ENCODE measurements at regions not wholly inside any gene's neighbourhood (a gene's known extent, or its start where the extent isn't known, plus 50 kb on each side); places are given as distances from the start of the nearest gene placed in this dataset.
"Not testable (repeated sequence)": the region's sequence is repeated elsewhere in the genome, so short reads cannot be mapped to it uniquely, and the experiment has no call there.

GRCh38 chr4:189825466-189825865 is 115.2 kb upstream of the FRG1 start:
- DNase-seq (ENCODE audit: low spot score): no peak

- no peak for DNase-seq (ENCODE audit: low spot score)
Observed at GRCh38 chr4:189826657-189827056, 114.0 kb upstream of the FRG1 start.

- no peak for DNase-seq (ENCODE audit: low spot score)
Observed at GRCh38 chr4:189828081-189828697, 112.5 kb upstream of the FRG1 start.

- no peak for DNase-seq (ENCODE audit: low spot score)
Observed at GRCh38 chr4:189832528-189832927, 108.1 kb upstream of the FRG1 start.

- no peak for DNase-seq (ENCODE audit: low spot score)
Observed at GRCh38 chr4:189834616-189835015, 106.1 kb upstream of the FRG1 start.

GRCh38 chr4:189835505-189835904 is 105.2 kb upstream of the FRG1 start:
- DNase-seq (ENCODE audit: low spot score): no peak

- no peak for DNase-seq (ENCODE audit: low spot score)
Observed at GRCh38 chr4:189837471-189837870, 103.2 kb upstream of the FRG1 start.

GRCh38 chr4:189838821-189839497 is 101.7 kb upstream of the FRG1 start:
- DNase-seq (ENCODE audit: low spot score): no peak

- no peak for DNase-seq (ENCODE audit: low spot score)
Observed at GRCh38 chr4:189840356-189840755, 100.3 kb upstream of the FRG1 start.

GRCh38 chr4:189843413-189844009 is 97.2 kb upstream of the FRG1 start:
- DNase-seq (ENCODE audit: low spot score): no peak

GRCh38 chr4:189845145-189845846 is 95.4 kb upstream of the FRG1 start:
- DNase-seq (ENCODE audit: low spot score): no peak

- not testable (repeated sequence) for DNase-seq (ENCODE audit: low spot score)
Observed at GRCh38 chr4:189846094-189846493, 94.6 kb upstream of the FRG1 start.

- not testable (repeated sequence) for DNase-seq (ENCODE audit: low spot score)
Observed at GRCh38 chr4:189846608-189847007, 94.1 kb upstream of the FRG1 start.

- not testable (repeated sequence) for DNase-seq (ENCODE audit: low spot score)
Observed at GRCh38 chr4:189848672-189849071, 92.0 kb upstream of the FRG1 start.

GRCh38 chr4:189850239-189850856 is 90.3 kb upstream of the FRG1 start:
- DNase-seq (ENCODE audit: low spot score): no peak

GRCh38 chr4:189858435-189858834 is 82.2 kb upstream of the FRG1 start:
- no peak for DNase-seq (ENCODE audit: low spot score)

- DNase-seq (ENCODE audit: low spot score): no peak
Observed at GRCh38 chr4:189861101-189861500, 79.6 kb upstream of the FRG1 start.

GRCh38 chr4:189869236-189869635 is 71.4 kb upstream of the FRG1 start:
- no peak for DNase-seq (ENCODE audit: low spot score)

- no peak for DNase-seq (ENCODE audit: low spot score)
Observed at GRCh38 chr4:189870511-189871234, 70.0 kb upstream of the FRG1 start.

GRCh38 chr4:189874591-189874990 is 66.1 kb upstream of the FRG1 start:
- DNase-seq (ENCODE audit: low spot score): no peak

- DNase-seq (ENCODE audit: low spot score): not testable (repeated sequence)
Observed at GRCh38 chr4:189881190-189881589, 59.5 kb upstream of the FRG1 start.

- DNase-seq (ENCODE audit: low spot score): not testable (repeated sequence)
Observed at GRCh38 chr4:189888407-189888806, 52.3 kb upstream of the FRG1 start.

Data from HuH-7.5 (cell line).